ENCODE measurements at regions not wholly inside any gene's neighbourhood (a gene's known extent, or its start where the extent isn't known, plus 50 kb on each side); places are given as distances from the start of the nearest gene placed in this dataset.

GRCh38 chr3:10666621-10667020 lies 149.4 kb upstream of the SLC6A11 start:
- peaks cover 35% of the 10 kb centered on the region for H3K4me1 Mint-ChIP-seq
- no peak for DNase-seq (ENCODE audit: low spot score)
- H3K4me3 Mint-ChIP-seq = no peak overlapping the region
- no peak overlapping the region for H3K27ac Mint-ChIP-seq
- Histone ChIP-seq H3K9ac (no peak overlapping the region), H3K9me3 (ENCODE audit: low read depth) (no peaks in the 10 kb centered on the region), H3K36me3 (no peaks in the 10 kb centered on the region), H3K4me2 (no peak overlapping the region), H3K27ac (no peak overlapping the region), H3K27me3 (no peaks in the 10 kb centered on the region), H3K79me2 (ENCODE audit: low read depth) (no peaks in the 10 kb centered on the region), H3K4me1 (peaks cover 19% of the 10 kb centered on the region), H3K4me3 (no peak overlapping the region), H2AFZ (replicated peaks) (no peak overlapping the region), H3F3A (ENCODE audit: low read depth) (peaks cover 4% of the 10 kb centered on the region), H4K20me1 (ENCODE audit: low read depth) (no peaks in the 10 kb centered on the region)
- no peaks in the 10 kb centered on the region for H3K9me3 Mint-ChIP-seq
- no peaks in the 10 kb centered on the region for H3K36me3 Mint-ChIP-seq
- peaks cover 15% of the 10 kb centered on the region for H3K27me3 Mint-ChIP-seq (ENCODE audit: insufficient read depth, low read depth)
- TF ChIP-seq EZH2 (IDR thresholded peaks at IDR 0.05) = no peak
- no peak for TF ChIP-seq CTCF (IDR thresholded peaks at IDR 0.05)
- no peak for TF ChIP-seq EZH2phosphoT487 (IDR thresholded peaks at IDR 0.05)

GRCh38 chr3:10667269-10667668 lies 148.8 kb upstream of the SLC6A11 start:
- peaks cover 19% of the 10 kb centered on the region for H3K4me1 ChIP-seq
- H3K9ac ChIP-seq = no peak overlapping the region
- no peaks in the 10 kb centered on the region for H4K20me1 ChIP-seq (ENCODE audit: low read depth)
- H3K36me3 Mint-ChIP-seq = no peaks in the 10 kb centered on the region
- peaks cover 40% of the 10 kb centered on the region for H3K4me1 Mint-ChIP-seq
- no peak overlapping the region for H3K4me3 ChIP-seq
- H3K4me3 Mint-ChIP-seq = no peak overlapping the region
- TF ChIP-seq CTCF (IDR thresholded peaks at IDR 0.05) = no peak
- TF ChIP-seq EZH2phosphoT487 (IDR thresholded peaks at IDR 0.05) = no peak
- TF ChIP-seq EZH2 (IDR thresholded peaks at IDR 0.05) = no peak
- no peak overlapping the region for H3K27ac Mint-ChIP-seq
- no peak overlapping the region for H3K27ac ChIP-seq
- H3K9me3 Mint-ChIP-seq = no peaks in the 10 kb centered on the region
- H3K79me2 ChIP-seq (ENCODE audit: low read depth) = no peaks in the 10 kb centered on the region
- no peaks in the 10 kb centered on the region for H3K36me3 ChIP-seq
- H3K27me3 ChIP-seq = no peaks in the 10 kb centered on the region
- no peaks in the 10 kb centered on the region for H3K9me3 ChIP-seq (ENCODE audit: low read depth)
- no peak overlapping the region for H2AFZ ChIP-seq (replicated peaks)
- H3F3A ChIP-seq (ENCODE audit: low read depth) = peaks cover 4% of the 10 kb centered on the region
- H3K4me2 ChIP-seq = no peak overlapping the region
- DNase-seq (ENCODE audit: low spot score) = no peak
- H3K27me3 Mint-ChIP-seq (ENCODE audit: insufficient read depth, low read depth) = peaks cover 15% of the 10 kb centered on the region

- peaks cover 15% of the 10 kb centered on the region for H3K27me3 Mint-ChIP-seq (ENCODE audit: insufficient read depth, low read depth)
- Histone ChIP-seq H3K9me3 (ENCODE audit: low read depth) (no peaks in the 10 kb centered on the region), H2AFZ (replicated peaks) (no peak overlapping the region), H3K4me2 (no peak overlapping the region), H3K36me3 (no peaks in the 10 kb centered on the region), H3K27me3 (no peaks in the 10 kb centered on the region), H3K9ac (no peak overlapping the region), H3K27ac (no peak overlapping the region), H3F3A (ENCODE audit: low read depth) (peaks cover 4% of the 10 kb centered on the region), H3K4me1 (peaks cover 19% of the 10 kb centered on the region), H3K79me2 (ENCODE audit: low read depth) (no peaks in the 10 kb centered on the region), H4K20me1 (ENCODE audit: low read depth) (no peaks in the 10 kb centered on the region), H3K4me3 (no peak overlapping the region)
- TF ChIP-seq CTCF (IDR thresholded peaks at IDR 0.05) (no peak), EZH2 (IDR thresholded peaks at IDR 0.05) (no peak), EZH2phosphoT487 (IDR thresholded peaks at IDR 0.05) (no peak)
- peaks cover 43% of the 10 kb centered on the region for H3K4me1 Mint-ChIP-seq
- H3K27ac Mint-ChIP-seq = no peak overlapping the region
- DNase-seq (ENCODE audit: low spot score) = no peak
- H3K36me3 Mint-ChIP-seq = no peaks in the 10 kb centered on the region
- H3K4me3 Mint-ChIP-seq = no peak overlapping the region
- no peaks in the 10 kb centered on the region for H3K9me3 Mint-ChIP-seq
Observed at GRCh38 chr3:10667901-10668476, 148.0 kb upstream of the SLC6A11 start.
